Left hindlimb (tissue), 1 donor: ENCODE measurements at regions not wholly inside any gene's neighbourhood (a gene's known extent, or its start where the extent isn't known, plus 50 kb on each side); places are given as distances from the start of the nearest gene placed in this dataset.
"Not testable (repeated sequence)": the region's sequence is repeated elsewhere in the genome, so short reads cannot be mapped to it uniquely, and the experiment has no call there.

Source experiments
- DNase-seq: peaks from one replicate; pipeline ENCODE4 v3.0.0-alpha.2; 2018

DNA sequence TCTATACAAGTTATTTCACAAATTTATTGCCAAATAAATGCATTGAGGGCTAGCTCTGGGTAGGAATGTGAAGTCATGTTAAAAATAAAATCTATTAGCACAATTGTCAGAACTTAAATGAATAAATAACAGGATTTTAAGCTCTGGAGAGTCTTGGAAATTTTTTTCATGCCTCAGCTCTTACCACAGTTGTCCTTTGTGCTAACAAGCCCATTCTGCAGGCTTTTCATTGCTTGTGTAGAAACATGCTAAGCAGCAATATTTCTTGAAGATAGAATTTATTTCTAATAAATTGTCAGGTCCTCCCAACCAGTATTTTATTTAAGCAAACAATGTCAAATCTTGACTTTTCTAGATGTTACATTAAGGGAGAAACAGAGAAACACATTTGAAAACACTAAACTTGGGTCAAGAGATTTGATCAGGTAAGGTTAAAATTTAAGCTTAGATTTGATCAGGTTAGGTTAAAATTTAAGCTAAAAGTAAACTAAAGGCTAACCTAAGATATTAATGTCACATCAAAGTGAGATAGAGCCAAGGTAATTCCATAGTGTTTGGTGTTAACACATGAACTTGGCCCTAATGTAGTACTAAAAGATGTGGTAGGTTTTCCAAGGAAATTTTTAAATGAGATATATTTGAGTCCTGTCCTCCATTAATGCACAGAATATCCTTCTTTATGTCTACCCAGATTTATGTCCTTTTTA, 179.1 kb upstream of the IL1RAPL1 start:
- DNase-seq: no peak

DNA sequence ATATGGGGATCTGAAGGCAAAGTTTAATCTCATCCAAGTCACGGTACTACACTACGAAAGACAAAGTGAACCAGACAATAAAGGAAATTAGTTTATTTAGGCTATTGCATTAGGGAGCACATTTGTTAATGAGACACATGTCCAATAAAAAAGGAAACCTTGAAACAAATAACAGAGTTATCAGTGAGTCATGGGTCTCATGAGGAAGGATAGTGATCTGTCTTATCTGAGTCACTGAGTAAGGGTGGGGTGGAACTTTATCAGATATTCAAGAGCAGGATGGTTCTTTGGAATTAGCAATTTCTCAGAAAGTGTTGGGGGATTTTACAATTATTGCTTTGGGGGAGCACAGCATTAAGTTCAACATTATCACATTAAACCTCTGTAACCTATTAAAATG, 188.9 kb upstream of the IL1RAPL1 start:
- DNase-seq: no peak

DNA sequence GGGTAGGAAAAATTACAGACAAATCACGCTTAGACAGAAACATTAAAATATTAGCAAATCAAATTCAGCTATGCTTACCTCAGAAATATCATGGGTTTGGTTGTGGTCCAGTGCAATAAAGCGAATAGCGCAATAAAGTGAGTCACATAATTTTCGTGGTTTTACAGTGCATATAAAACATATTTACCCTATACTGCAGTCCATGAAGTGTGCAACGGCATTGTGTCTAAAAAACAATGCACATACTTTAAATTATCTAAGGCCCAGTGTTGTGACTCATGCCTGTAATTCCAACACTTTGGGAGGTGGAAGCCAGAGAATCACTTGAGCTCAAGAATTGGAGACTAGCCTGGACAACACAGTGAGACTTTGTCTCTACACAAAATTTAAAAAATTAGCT, 195.7 kb upstream of the IL1RAPL1 start:
- no peak for DNase-seq

DNA sequence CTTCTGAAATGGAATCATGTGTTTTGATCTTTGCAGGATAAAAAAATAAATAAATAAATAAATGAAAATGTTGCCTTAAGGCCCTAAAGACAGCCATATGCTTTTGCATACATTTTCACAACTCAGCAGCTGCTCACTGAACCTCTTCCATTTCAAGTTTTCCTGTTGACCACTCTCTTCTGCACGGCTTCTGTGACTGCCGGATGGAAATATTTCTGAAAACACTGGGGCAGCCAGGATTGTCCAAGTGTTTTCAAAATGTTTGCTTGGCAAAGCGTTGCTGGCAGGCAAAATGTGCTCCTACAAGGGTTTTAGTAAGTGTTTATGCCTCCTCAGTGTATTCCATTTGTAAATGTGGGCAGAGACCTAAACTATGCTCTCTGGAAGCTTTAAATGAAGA, 208.1 kb upstream of the IL1RAPL1 start:
- peak; percentile 11 for DNase-seq

DNA sequence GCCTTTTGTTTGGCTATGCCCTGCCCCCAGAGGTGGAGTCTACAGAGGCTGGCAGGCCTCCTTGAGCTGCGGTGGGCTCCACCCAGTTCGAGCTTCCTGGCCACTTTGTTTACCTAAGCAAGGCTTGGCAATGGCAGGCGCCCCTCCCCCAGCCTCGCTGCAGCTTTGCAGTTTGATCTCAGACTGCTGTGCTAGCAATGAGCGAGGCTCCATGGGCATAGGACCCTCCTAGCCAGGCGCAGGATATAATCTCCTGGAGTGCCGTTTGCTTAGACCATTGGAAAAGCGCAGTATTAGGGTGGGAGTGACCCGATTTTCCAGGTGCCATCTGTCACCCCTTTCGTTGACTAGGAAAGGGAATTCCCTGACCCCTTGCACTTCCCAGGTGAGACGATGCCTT, 219.6 kb upstream of the IL1RAPL1 start:
- DNase-seq: not testable (repeated sequence)

DNA sequence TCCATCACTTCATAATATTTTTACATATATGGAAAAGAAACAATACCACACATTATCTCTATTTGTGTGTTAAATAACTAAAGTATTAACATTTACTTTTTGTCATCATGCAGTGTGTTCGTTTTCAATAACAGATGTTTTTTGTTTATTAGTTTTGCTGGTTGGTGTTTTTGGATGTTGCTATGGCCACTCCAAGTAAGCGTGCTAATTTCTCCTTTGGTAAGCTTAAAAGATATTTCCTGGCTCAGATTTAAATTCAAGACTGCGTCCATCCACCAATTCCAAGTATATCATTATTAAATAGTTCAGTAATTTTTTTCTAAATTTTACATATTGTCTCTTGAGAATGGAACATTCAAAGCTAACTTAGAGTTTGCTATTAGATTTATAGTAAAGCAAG, 235.4 kb upstream of the IL1RAPL1 start:
- no peak for DNase-seq

DNA sequence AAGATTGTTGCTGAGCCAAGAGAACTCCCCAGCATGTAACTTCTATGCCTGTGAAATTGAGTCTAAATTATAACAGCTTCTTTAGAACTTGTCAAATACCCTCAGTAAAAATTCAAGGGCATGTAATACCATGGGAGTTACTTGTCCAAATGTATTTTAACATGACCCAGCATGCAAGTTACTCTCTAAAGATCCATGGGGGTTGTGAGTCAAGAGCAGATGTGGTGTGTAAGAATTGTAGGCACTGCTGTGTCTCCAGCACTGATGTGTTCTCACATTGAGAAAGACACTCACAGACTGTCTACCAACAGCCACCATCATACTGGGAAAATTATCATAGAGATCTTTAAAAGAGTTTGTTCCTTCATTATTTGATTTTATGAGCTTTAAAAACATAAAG, 237.4 kb upstream of the IL1RAPL1 start:
- no peak for DNase-seq

DNA sequence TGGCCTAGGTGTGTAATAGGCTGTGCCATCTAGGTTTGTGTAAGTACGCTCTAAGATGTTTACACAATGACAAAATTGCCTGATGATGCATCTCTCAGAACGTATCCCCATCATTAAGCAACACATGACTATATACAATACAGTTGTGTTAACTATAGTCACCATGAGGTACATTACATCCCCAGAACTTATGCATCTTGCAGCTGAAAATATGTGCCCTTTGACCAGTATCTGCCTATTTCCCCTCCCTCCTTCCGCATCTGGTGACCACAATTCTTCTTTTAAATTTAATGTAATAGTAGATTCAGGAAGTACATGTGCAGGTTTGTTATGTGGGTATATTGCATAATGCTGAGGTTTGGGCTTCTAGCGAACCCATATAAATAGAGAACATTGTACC, 239.8 kb upstream of the IL1RAPL1 start:
- no peak for DNase-seq

DNA sequence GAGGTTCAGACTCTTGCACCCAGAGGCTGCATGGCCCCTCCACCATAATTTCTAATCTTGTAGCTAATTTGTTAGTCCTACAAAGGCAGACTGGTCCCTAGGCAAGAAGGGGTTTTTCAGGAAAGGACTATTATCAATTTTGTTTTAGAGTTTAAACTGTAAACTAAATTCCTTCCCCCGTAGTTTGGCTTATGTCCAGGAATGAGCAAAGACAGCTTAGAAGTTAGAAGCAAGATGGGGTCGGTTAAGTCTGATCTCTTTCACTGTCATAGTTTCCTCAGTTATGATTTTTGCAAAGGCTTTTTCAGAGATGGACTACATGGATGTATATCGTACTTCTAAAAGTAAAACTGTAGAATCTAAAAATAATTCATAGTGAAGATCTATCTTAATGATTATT, 258.1 kb upstream of the IL1RAPL1 start:
- no peak for DNase-seq

DNA sequence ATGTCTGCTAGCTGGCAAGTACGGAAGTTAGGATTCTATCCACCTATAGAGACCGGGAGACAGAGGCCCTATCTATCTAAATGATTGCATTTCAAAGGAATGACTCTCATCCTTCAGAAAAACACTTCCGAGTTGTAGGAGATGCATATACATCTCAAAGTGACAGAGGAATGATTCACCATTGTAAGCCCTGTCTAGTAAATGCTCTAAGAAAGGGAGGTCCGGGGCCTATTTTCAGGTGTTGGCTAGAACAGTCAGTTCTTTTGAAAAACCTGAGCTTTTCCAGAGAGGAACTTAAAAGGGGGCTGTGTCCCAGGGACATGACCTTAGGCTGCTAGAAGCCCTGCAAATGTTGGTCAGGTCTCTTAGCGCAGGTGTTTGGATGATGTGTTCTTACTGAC, 262.9 kb upstream of the IL1RAPL1 start:
- no peak for DNase-seq

DNA sequence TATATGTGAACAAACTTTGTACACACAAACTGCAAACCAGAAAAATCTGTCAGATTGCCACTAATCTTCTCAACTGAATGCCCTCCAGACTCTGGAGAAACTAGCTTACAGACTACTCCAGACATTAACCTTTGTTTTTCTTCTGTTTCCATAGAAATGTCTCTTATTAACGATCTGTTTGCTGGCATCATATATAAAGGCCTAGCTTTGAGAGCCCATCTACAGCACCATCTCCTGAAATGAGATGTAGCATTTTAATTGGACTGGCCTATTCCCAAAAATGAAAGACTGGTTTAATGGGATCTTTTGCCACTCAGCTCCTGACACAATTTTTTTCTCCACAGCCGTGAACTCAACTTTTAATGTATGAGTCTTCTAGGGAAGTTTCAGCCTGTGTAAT, 266.0 kb upstream of the IL1RAPL1 start:
- DNase-seq: no peak

DNA sequence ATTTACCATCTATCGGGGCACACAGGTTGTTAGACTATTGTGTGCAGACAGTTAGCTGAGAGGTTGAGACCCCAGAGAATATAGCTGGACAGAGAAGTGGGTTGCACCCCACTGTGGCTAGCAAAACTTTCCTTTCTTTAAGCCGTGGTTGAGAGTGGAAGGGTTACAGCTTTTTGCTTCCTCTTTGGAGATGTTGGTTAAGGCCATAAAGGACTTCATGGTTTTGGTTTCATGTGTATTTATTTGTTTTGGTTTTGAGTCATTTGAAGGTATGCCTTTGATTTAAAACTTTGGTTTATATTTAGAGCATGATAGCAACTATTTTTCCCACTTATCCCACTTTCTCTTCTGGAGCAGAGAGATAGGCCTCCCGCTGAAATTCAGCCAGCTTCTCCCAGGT, 274.3 kb upstream of the IL1RAPL1 start:
- DNase-seq: no peak

DNA sequence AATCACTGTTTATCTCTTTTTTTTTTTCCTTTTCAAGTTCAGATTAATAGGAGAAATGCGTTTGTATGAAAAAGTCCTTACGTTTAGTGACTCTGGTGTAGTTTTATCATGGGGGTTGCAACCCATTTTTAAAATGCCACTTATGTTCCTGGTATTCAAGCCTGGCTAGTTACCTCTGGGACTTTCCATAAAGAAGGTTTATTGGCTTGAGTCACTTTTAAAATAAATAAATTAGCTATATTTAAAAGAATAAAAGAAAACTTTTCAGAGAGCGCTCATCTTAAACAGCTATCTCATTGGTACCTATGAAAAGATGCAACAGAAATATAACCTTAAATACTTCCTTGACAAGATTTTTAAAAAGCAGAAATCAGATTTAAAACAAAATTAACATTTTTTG, 275.0 kb upstream of the IL1RAPL1 start:
- DNase-seq: no peak

DNA sequence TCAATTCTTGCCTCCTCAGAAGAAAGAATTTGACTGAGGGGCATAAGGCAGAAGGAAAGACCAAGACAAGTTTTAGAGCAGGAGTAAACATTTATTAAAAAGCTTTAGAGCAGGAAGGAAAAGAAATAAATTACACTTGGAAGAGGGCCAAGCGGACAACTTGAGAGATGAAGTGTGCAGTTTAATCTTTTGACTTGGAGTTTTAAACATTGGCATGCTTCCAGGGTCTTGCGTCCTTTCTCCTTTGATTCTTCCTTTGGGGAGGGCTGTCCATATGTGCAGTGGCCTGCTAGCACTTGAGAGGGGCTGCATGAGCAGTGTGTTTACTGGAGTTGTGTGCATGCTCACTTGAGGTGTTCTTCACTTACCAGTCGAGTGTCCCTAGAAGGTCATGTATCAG, 275.8 kb upstream of the IL1RAPL1 start:
- no peak for DNase-seq

DNA sequence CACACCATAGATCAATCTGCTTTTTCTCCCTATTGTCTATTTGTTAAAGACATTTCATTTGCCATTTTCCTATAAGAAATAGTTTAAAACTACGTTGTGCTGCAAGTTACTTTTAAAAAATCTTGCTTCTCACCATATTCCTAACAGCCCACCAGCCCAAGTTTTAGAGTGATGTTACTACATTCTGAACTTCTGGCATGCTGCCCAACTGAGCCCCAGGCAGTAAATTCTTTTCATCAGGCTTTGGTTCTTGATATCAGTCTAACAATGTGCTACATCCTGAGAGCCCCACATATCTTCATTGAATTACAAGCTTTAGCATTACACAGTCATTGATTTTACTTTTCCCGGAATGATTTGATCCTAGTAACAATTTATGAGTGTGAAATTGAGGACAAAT, 283.8 kb upstream of the IL1RAPL1 start:
- DNase-seq: no peak

DNA sequence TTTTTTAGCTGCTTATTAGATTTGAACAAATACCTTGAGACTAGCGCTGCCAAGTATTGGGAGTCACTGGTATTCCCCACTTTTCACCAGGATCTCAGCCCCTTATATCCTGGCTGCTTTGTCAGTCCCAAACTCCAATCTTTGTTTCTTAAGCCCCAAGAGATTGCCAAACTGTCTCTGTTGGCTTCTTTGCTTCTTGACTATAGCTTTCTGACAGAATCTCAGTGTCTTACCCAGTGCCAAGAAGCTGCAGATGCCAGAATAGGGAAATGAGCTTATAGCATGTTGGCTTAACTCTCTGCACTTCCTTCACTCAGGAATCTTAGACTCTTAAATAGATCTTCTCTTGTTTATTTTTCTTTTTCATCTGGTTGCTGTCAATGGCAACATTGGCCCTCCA, 297.5 kb upstream of the DCAF8L1 start:
- no peak for DNase-seq

DNA sequence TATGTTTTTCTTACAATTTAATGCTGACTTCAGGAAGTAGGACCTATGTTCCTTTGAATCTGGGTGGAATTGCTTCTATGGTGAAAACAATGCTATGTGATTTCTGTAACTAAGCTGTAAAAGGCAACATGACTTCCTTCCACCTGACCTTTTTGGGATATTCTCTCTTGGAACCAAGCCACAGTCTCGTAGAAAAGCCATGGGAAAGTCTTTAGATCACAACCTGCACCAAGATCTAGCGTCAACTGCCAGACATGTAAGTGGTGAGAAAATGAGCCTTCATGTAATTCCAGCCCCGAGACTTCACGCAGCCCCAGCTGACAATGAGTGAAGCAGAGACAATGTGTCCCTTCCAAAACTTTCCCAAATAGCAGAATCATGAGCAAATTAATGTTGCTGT, 297.0 kb upstream of the DCAF8L1 start:
- peak; percentile 27 for DNase-seq

DNA sequence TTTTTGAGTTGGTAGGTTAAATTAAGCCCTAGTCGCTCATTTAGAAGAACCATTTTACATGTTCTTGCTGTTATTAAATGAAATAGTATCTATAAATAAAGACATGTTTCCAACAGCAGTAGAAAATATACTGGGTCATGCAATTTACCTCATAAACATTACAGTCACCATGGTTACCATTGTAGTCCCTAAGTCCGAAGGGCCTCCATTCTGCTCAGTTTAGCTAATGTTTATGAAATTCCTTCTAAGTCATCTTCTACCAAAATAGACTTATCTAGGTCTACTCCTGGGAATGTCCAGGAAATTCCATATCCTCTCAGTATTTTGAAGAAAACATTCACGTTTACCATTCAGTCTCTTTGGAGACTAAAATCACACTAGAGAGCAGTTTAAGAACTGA, 292.5 kb upstream of the DCAF8L1 start:
- DNase-seq: no peak

DNA sequence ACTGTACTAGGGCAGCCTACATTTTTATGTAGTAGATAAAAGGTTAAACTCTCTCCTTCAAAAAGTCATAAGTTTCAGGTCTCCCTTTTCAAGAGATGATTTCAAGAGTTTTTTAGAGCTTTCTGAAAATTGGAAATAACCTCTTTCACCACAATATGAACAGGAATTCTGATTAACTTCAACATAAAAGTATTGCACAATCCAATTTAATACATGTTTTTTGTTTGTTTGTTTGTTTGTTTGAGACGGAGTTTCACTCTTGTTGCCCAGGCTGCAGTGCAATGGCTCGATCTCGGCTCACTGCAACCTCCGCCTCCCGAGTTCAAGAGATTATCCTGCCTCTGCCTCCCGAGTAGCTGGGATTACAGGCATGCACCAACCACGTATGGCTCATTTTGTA, 265.4 kb upstream of the DCAF8L1 start:
- DNase-seq: no peak

DNA sequence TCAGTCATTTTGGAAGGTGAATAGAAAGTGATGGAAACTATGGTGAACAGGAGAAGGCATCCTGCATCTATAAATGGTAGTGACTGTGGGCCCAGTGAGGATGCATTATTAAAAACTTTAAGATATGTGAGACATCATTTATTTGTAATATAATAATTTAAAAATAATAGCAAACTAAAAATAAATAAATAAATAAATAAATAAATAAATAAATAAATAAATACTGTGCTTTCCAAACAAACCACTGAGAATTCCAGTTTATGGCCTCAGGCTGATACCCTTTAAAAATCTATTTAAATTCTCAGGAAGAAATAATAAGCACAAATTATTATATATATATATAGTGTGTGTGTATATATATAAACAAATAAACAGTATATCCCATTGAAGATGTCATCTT, 248.0 kb upstream of the DCAF8L1 start:
- no peak for DNase-seq

DNA sequence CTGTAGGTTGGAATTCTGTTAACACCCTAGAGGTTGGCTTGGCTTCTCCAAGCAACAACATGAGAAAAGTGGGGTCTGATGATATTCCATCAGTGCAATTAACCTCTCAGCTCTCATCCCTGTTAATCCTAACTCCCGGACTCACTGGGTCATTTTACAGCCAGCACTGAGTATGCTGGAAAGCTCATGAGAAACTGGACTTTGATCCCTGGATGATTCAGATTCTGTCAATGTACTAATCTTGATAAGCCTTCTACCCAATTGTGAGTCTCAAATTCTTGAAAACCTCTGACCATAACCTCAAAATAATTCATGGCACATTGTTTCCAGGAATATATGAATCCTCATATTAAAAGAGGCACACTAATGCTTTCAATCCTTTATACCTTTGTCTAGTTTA, 244.3 kb upstream of the DCAF8L1 start:
- DNase-seq: no peak

DNA sequence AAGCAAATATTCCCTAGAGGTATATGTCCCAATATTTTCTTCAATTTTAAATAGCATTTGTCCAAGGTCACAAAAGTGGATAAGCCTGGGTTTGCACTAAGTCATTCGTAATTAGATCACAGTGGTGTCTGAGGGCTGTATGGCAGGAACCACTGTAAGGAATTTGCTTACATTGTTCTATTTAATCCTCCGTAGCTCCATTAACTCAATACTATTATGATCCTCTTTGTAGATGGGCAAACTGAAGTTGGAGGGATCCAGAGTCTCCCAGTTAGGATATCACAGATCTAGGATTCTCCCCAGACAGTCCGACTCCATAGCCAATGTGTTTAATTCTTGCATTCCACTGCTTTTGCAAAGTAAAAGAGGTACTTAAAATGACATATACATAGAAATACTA, 242.7 kb upstream of the DCAF8L1 start:
- DNase-seq: no peak

DNA sequence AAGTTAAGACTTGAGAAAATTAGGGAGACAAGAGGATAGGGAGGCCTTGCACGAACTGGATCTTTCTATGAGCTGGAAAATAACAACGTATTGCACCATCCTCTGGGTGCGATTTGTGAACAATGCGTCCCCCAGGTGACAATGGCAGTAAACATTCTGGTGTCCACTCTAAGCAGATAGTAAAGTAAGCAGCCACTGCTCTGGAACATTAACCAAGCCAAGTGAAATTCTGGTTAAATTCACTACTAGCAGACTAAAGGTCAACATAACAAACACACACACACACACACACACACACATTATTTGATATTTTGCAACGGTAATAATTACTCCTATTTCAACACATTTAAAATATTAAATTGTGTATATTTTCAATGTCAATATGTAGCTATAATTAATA, 242.2 kb upstream of the DCAF8L1 start:
- no peak for DNase-seq

DNA sequence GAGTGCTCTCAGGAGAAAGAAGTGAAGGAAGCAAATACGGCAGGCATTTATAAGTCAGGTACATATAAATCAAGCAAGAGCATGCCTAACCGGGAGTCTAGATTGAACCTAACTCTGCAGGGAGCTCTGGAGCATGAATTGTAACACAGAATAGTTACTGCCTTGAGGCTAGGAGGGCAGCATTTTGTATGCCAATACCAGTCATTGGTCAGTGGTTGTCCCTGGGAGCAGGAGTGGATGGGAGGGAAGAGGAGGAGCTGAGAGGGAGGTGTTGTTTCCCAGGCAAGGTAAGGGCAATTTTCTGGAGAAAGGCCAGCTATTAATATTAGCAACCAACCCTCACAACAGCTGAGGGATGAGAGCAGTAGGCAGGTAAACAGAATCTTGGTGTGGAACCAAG, 224.7 kb upstream of the DCAF8L1 start:
- no peak for DNase-seq

DNA sequence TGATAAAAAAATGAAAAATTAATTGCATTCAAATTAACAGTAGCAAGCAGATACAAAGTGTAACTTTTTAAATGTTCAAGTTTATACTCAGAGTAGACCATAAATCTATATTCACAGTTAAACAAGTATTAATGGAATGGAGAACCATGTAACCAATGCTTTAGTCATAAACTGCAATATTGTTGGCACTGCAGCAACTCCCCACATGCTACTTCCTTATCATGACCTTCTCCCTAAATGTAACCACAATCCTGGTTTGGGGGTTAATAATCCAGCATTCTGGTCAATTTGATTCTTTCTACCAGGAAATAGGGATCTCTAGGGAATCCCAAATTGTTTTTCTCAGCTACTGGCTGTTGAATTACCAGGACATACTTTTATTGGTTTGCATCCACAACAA, 223.9 kb upstream of the DCAF8L1 start:
- no peak for DNase-seq

DNA sequence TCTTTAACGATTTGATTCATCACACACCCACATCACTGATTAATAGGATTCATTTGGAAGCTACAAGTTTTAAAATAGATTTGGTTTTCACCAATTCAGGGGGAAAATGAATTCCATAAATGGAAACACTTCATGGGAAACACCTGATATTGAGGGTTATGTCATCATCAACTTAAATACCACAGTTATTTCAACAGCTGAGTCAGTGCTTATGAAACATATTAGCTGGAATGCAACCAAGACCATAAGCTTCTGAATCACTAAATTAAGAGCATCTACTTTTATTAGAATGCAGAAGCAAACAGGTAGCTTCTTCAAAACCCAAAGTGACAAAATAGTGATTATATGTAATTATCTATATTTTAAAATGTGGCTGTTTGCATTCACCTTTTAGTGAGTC, 207.8 kb upstream of the DCAF8L1 start:
- no peak for DNase-seq
